SK-N-SH (cell line): ENCODE measurements at regions not wholly inside any gene's neighbourhood (a gene's known extent, or its start where the extent isn't known, plus 50 kb on each side); places are given as distances from the start of the nearest gene placed in this dataset.

ENCODE experiments used
- CTCF ChIA-PET: fragments of 300-600, 350-600 bp; formaldehyde crosslinking; extraction: SDS; loops from one replicate; lab custom pipeline; 2021; lab: Yijun Ruan, JAX
- POLR2A ChIA-PET: fragments of 350-600 bp; sonication (Branson Sonifier 250); formaldehyde crosslinking; extraction: SDS; loops from one replicate; lab custom pipeline; 2020; ENCODE audit warnings: antibody characterized with exemption, inconsistent platforms; lab: Yijun Ruan, JAX
- DNase-seq: peaks from one replicate; pipeline ENCODE4 v3.0.0; 2012
- H2AFZ ChIP-seq: fragments of 200-600 bp; sonication (generic); 2 replicates; pipeline ENCODE4 v1.8.1; 2016; ENCODE audit warnings: antibody characterized with exemption, mild to moderate bottlenecking, low read depth
- H3F3A ChIP-seq: fragments of 200-600 bp; sonication (generic); replicated peaks from 2 replicates; pipeline ENCODE3; 2016; ENCODE audit warnings: antibody characterized with exemption, mild to moderate bottlenecking; ENCODE audit not compliant: insufficient read depth
- H3K27ac ChIP-seq, 2 experiments: fragments of 200-500 bp in 1 of 2; fragments of 200-600 bp in 1 of 2; sonication (Bioruptor generic) in 1 of 2; sonication (generic), shearing (Covaris generic) in 1 of 2; 2 replicates each; pipeline versions ENCODE4 v1.5.1 to v1.6.1; 2014 to 2016; ENCODE audit warnings: low read depth in 2 of 2, inconsistent platforms in 1 of 2, low read length in 1 of 2, mild to moderate bottlenecking in 1 of 2, mixed read lengths in 1 of 2
- H3K27me3 ChIP-seq: fragments of 200-600 bp; sonication (generic), shearing (Covaris generic); 2 replicates; pipeline ENCODE4 v1.6.1; 2016; ENCODE audit warnings: mixed run types; ENCODE audit not compliant: insufficient read depth
- H3K36me3 ChIP-seq, 2 experiments: fragments of 200-500 bp in 1 of 2; fragments of 200-600 bp in 1 of 2; sonication (Bioruptor generic) in 1 of 2; sonication (generic) in 1 of 2; replicated peaks in 1 of 2; 2 replicates each; pipeline versions ENCODE3 to v1.5.1; 2014 to 2016; ENCODE audit warnings: low read length in 1 of 2, mild to moderate bottlenecking in 1 of 2; ENCODE audit not compliant: insufficient read depth in 2 of 2, control insufficient read depth in 1 of 2
- H3K4me1 ChIP-seq, 2 experiments: fragments of 200-500 bp in 1 of 2; fragments of 200-600 bp in 1 of 2; sonication (Bioruptor generic) in 1 of 2; sonication (generic), shearing (Covaris generic) in 1 of 2; 2 replicates each; pipeline versions ENCODE4 v1.5.1 to v1.6.1; 2014 to 2016; ENCODE audit warnings: low read depth in 1 of 2, low read length in 1 of 2, mixed run types in 1 of 2; ENCODE audit not compliant: insufficient read depth in 2 of 2, control insufficient read depth in 1 of 2
- H3K4me2 ChIP-seq: fragments of 200-600 bp; sonication (generic), shearing (Covaris generic); 2 replicates; pipeline ENCODE4 v1.6.1; 2017; ENCODE audit warnings: mixed run types
- H3K4me3 ChIP-seq, 2 experiments: fragments of 200-500 bp in 1 of 2; fragments of 200-600 bp in 1 of 2; sonication (Bioruptor generic) in 1 of 2; sonication (generic), shearing (Covaris generic) in 1 of 2; 2 replicates each; pipeline versions ENCODE4 v1.5.1 to v1.8.1; 2014 to 2016; ENCODE audit warnings: low read depth in 2 of 2, inconsistent platforms in 1 of 2, low read length in 1 of 2, mild to moderate bottlenecking in 1 of 2, mixed read lengths in 1 of 2, moderate library complexity in 1 of 2
- H3K79me2 ChIP-seq: fragments of 200-600 bp; sonication (generic); 2 replicates; pipeline ENCODE4 v1.8.1; 2017; ENCODE audit warnings: mild to moderate bottlenecking; ENCODE audit not compliant: insufficient read depth
- H3K9ac ChIP-seq: fragments of 200-600 bp; sonication (generic); 2 replicates; pipeline ENCODE4 v1.6.1; 2017; ENCODE audit warnings: mixed run types
- H3K9me2 ChIP-seq: fragments of 200-600 bp; sonication (generic); 2 replicates; pipeline ENCODE4 v1.6.1; 2017; ENCODE audit warnings: mixed run types
- H3K9me3 ChIP-seq: fragments of 200-600 bp; sonication (generic); 2 replicates; pipeline ENCODE4 v1.6.1; 2017; ENCODE audit warnings: mixed run types, mild to moderate bottlenecking, moderate library complexity
- H4K20me1 ChIP-seq: fragments of 200-600 bp; sonication (generic); 2 replicates; pipeline ENCODE4 v1.6.1; 2017; ENCODE audit warnings: mild to moderate bottlenecking, mixed run types; ENCODE audit not compliant: insufficient read depth
- CHD2 ChIP-seq: fragments of 150-350 bp; IDR thresholded peaks from 2 replicates; pipeline ENCODE4 v1.6.1; 2018; ENCODE audit warnings: low read length; ENCODE audit not compliant: partially characterized antibody
- ELF1 ChIP-seq: IDR thresholded peaks from 2 replicates; pipeline ENCODE4 v1.4.0; 2012
- GABPA ChIP-seq: IDR thresholded peaks from 2 replicates; pipeline ENCODE4 v1.4.0; 2012; ENCODE audit warnings: low read depth, mild to moderate bottlenecking
- IRF3 ChIP-seq: fragments of 150-350 bp; IDR thresholded peaks from 2 replicates; pipeline ENCODE4 v1.6.1; 2016; ENCODE audit warnings: mild to moderate bottlenecking, low read depth, low read length
- JUND ChIP-seq: IDR thresholded peaks from 2 replicates; pipeline ENCODE4 v1.4.0; 2012
- NFIC ChIP-seq: IDR thresholded peaks from 2 replicates; pipeline ENCODE4 v1.4.0; 2012; ENCODE audit warnings: borderline replicate concordance
- RCOR1 ChIP-seq: fragments of 150-350 bp; IDR thresholded peaks from 2 replicates; pipeline ENCODE4 v1.6.1; 2017; ENCODE audit warnings: antibody characterized with exemption, low read length
- REST ChIP-seq: IDR thresholded peaks from 2 replicates; pipeline ENCODE4 v1.6.1; 2012; ENCODE audit warnings: mild to moderate bottlenecking, low read depth, low read length, moderate library complexity
- SIN3A ChIP-seq: IDR thresholded peaks from 2 replicates; pipeline ENCODE4 v1.6.1; 2012; ENCODE audit warnings: low read depth, mild to moderate bottlenecking, low read length, moderate library complexity, borderline replicate concordance
- TAF1 ChIP-seq: IDR thresholded peaks from 2 replicates; pipeline ENCODE4 v1.6.1; 2012; ENCODE audit warnings: low read depth, mild to moderate bottlenecking, low read length, moderate library complexity, borderline replicate concordance
- TCF12 ChIP-seq: IDR thresholded peaks from 2 replicates; pipeline ENCODE4 v1.4.0; 2012
- TEAD4 ChIP-seq: IDR thresholded peaks from 2 replicates; pipeline ENCODE4 v1.4.0; 2012; ENCODE audit warnings: mild to moderate bottlenecking, borderline replicate concordance; ENCODE audit not compliant: insufficient read depth
- ZBTB33 ChIP-seq: IDR thresholded peaks from 2 replicates; pipeline ENCODE4 v1.4.0; 2012; ENCODE audit warnings: low read depth, borderline replicate concordance
- WGBS: methylation state at CpG from one replicate; pipeline ENCODE4 v1.1.6; 2017; ENCODE audit warnings: low lambda C conversion rate; 5-methylcytosine and 5-hydroxymethylcytosine counted together
- TF ChIP-seq, protein P1 (sequence below): fragments of 150-350 bp; IDR thresholded peaks from 2 replicates; pipeline ENCODE4 v1.6.1; 2017; ENCODE audit warnings: antibody characterized with exemption, low read length, low read depth, borderline replicate concordance

GRCh38 chr2:176535467-176536113, 266.3 kb downstream of the MTX2 start:
- Histone ChIP-seq H3K79me2 (no peaks in the 10 kb centered on the region), H3K36me3 (no peaks in the 10 kb centered on the region), H3K27me3 (no peaks in the 10 kb centered on the region), H3K4me3 (no peak overlapping the region), H3K9me2 (no peaks in the 10 kb centered on the region), H3F3A (no peaks in the 10 kb centered on the region), H3K4me1 (peaks cover 0 to 14% of the 10 kb centered on the region in 2 experiments; a peak in 3 of 4 replicates), H3K4me2 (no peak overlapping the region), H3K9ac (no peak overlapping the region), H3K27ac (no peak overlapping the region), H2AFZ (no peak overlapping the region; the same call in 1 of the 2 replicates), H4K20me1 (no peaks in the 10 kb centered on the region), H3K9me3 (no peaks in the 10 kb centered on the region)
- POLR2A ChIA-PET = no interaction called here
- DNase-seq = no peak
- CTCF ChIA-PET = interaction anchor here (0.6 to 1.8 kb wide), 4 partner anchors 14 to 395 kb away, joined by 3 to 10 read pairs (median 4); no protein-coding TSS in a partner anchor
- 72% methylated on average over 5 of the region's 5 CpGs for WGBS
- TF ChIP-seq TAF1 (no peak), TCF12 (no peak), ZBTB33 (no peak), JUND (no peak), RCOR1 (no peak)

DNA sequence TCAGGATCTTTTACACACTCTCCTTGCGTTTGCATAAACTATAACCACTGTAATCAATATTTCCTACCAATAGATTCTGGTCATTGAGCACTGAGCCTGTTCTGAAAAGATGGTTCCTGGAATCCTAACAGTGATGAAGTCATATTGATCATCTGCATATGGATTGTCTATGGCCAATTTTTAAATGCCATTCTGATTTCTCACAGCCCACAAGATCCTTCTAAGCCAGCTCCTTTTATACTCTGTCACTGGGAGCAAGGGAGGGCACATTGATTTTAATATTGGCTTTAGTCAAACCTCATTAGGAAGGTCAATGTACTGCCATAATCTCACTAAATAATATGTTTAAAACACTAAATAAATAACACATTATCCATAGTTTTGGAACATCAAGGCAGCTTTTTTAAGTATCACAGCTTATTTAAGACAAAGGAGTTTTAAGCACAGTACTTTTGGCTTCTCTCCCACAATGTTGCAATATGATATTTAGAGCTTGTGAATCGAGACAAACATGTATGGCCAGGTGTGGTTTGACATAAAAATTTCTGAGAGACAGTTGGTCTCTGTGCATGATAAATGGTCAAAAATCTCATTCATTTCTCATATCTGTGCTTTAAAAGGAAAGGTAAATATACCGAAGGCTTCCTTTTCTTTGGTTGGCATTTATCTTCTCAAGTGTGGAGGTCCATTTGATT, 267.3 kb downstream of the MTX2 start:
- 53% methylated on average over 3 of the region's 3 CpGs for WGBS
- Histone ChIP-seq H4K20me1 (no peaks in the 10 kb centered on the region), H3K9ac (no peak overlapping the region), H3F3A (no peaks in the 10 kb centered on the region), H3K9me2 (no peaks in the 10 kb centered on the region), H3K79me2 (no peaks in the 10 kb centered on the region), H3K27ac (no peak overlapping the region), H3K27me3 (no peaks in the 10 kb centered on the region), H2AFZ (no peak overlapping the region), H3K4me3 (no peak overlapping the region), H3K36me3 (no peaks in the 10 kb centered on the region), H3K9me3 (no peaks in the 10 kb centered on the region), H3K4me1 (peaks cover 0 to 14% of the 10 kb centered on the region in 2 experiments; a peak in 3 of 4 replicates), H3K4me2 (no peak overlapping the region)
- no peak for DNase-seq
- ChIA-PET POLR2A (no interaction called here), CTCF (interaction anchor here (0.6 to 1.8 kb wide), 3 partner anchors 18 to 396 kb away, joined by 3 to 10 read pairs (median 4); no protein-coding TSS in a partner anchor)
- TF ChIP-seq TAF1 (no peak), SIN3A (no peak), GABPA (no peak), TEAD4 (no peak), REST (no peak), CHD2 (no peak), IRF3 (no peak), NFIC (no peak), ELF1 (no peak)
- TF ChIP-seq, protein P1, sequence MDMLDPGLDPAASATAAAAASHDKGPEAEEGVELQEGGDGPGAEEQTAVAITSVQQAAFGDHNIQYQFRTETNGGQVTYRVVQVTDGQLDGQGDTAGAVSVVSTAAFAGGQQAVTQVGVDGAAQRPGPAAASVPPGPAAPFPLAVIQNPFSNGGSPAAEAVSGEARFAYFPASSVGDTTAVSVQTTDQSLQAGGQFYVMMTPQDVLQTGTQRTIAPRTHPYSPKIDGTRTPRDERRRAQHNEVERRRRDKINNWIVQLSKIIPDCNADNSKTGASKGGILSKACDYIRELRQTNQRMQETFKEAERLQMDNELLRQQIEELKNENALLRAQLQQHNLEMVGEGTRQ = no peak
